ENCODE measurements at regions not wholly inside any gene's neighbourhood (a gene's known extent, or its start where the extent isn't known, plus 50 kb on each side); places are given as distances from the start of the nearest gene placed in this dataset.
"Not testable (repeated sequence)": the region's sequence is repeated elsewhere in the genome, so short reads cannot be mapped to it uniquely, and the experiment has no call there.

GRCh38 chr3:103992469-103992868, 1374.2 kb upstream of the ALCAM start:
- no peak for DNase-seq (ENCODE audit: low spot score)
- no peak for ATAC-seq (ENCODE audit: low FRiP score)
- no peak for TF ChIP-seq CTCF (IDR thresholded peaks at IDR 0.05)

GRCh38 chr3:104004956-104005355, 1361.8 kb upstream of the ALCAM start:
- TF ChIP-seq CTCF (IDR thresholded peaks at IDR 0.05): no peak
- no peak for ATAC-seq (ENCODE audit: low FRiP score)
- no peak for DNase-seq (ENCODE audit: low spot score)

- ATAC-seq (ENCODE audit: low FRiP score) (no peak), DNase-seq (ENCODE audit: low spot score) (no peak)
- TF ChIP-seq CTCF (IDR thresholded peaks at IDR 0.05): no peak
Observed at GRCh38 chr3:104005815-104006214, 1360.9 kb upstream of the ALCAM start.

GRCh38 chr3:104018541-104018940, 1348.2 kb upstream of the ALCAM start:
- ATAC-seq (ENCODE audit: low FRiP score): peak; percentile 66
- TF ChIP-seq CTCF (IDR thresholded peaks at IDR 0.05): no peak

GRCh38 chr3:104031598-104031997, 1335.1 kb upstream of the ALCAM start:
- DNase-seq (ENCODE audit: low spot score) (no peak), ATAC-seq (ENCODE audit: low FRiP score) (no peak)
- no peak for TF ChIP-seq CTCF (IDR thresholded peaks at IDR 0.05)

More at GRCh38 chr3:104018541-104018940, 1348.2 kb upstream of the ALCAM start:
- no peak for DNase-seq (ENCODE audit: low spot score)

GRCh38 chr3:104032283-104032682, 1334.4 kb upstream of the ALCAM start:
- ATAC-seq (ENCODE audit: low FRiP score): no peak
- TF ChIP-seq CTCF (IDR thresholded peaks at IDR 0.05): no peak

GRCh38 chr3:104040896-104041295, 1325.8 kb upstream of the ALCAM start:
- no peak for ATAC-seq (ENCODE audit: low FRiP score)
- DNase-seq (ENCODE audit: low spot score): no peak
- TF ChIP-seq CTCF (IDR thresholded peaks at IDR 0.05): no peak

More at GRCh38 chr3:104032283-104032682, 1334.4 kb upstream of the ALCAM start:
- DNase-seq (ENCODE audit: low spot score): no peak

GRCh38 chr3:104043001-104043543, 1323.6 kb upstream of the ALCAM start:
- not testable (repeated sequence) for DNase-seq (ENCODE audit: low spot score); ATAC-seq (ENCODE audit: low FRiP score)
